ENCODE measurements at regions not wholly inside any gene's neighbourhood (a gene's known extent, or its start where the extent isn't known, plus 50 kb on each side); places are given as distances from the start of the nearest gene placed in this dataset.
"Not testable (repeated sequence)": the region's sequence is repeated elsewhere in the genome, so short reads cannot be mapped to it uniquely, and the experiment has no call there.

DNA sequence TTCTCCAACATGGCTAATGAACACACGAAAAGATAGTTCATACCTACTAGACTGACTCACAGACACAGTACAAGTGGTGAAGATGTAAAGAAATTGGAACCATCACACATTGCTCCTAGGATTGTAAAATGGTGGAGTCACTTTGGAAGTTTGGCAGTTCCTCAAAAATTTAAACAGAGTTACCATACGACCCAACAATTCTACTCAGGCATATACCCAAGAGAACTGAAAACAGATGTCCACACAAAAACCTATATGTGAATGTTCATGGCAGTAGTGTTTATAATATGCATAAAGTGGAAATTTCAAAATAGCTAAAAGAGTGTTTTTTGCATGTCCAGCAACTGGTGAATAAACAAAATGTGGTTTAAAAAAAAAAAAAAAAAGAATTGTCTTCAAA, 332.6 kb downstream of the PLPP3 start:
- not testable (repeated sequence) for TF ChIP-seq POLR2A, CTCF (IDR thresholded peaks at IDR 0.05)

All from ovary (tissue), 3 donors.